ENCODE measurements at regions not wholly inside any gene's neighbourhood (a gene's known extent, or its start where the extent isn't known, plus 50 kb on each side); places are given as distances from the start of the nearest gene placed in this dataset.

- Histone ChIP-seq H3K27me3 (no peaks in the 10 kb centered on the region), H3K9me3 (no peaks in the 10 kb centered on the region), H3K27ac (no peak overlapping the region), H3K4me1 (no peaks in the 10 kb centered on the region), H3K36me3 (no peaks in the 10 kb centered on the region), H3K4me3 (no peak overlapping the region)
- WGBS = 71% methylated on average over 3 of the region's 3 CpGs
- no peak for DNase-seq (ENCODE audit: low spot score in 2 of 2)
- TF ChIP-seq POLR2AphosphoS5 (IDR thresholded peaks at IDR 0.05) (no peak), EP300 (IDR thresholded peaks at IDR 0.05) (no peak), POLR2A (IDR thresholded peaks at IDR 0.05) (no peak), CTCF (IDR thresholded peaks at IDR 0.05) (no peak)
Measured at GRCh38 chr6:130517444-130517931, 151.7 kb downstream of the TMEM200A start.

DNA sequence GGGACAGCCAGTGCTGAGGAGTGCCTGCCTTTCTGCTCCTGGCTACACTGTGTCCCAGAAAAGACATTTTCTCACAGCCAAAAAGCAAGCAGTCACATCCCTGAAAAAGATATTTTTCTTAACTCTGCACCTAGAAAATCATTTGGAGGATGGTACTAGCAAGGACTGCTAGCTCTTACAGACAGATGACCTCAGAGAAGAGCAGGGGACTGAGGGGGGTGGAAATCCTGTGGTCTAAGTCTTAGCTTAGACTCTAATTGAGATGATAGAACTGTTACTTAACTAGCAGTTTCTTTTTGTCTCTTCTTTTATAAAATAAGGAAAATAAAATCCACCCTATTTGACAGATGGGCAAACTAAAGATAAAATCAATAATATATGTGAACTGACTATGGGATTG lies 152.8 kb downstream of the TMEM200A start:
- no peak for DNase-seq (ENCODE audit: low spot score in 2 of 2)
- Histone ChIP-seq H3K36me3 (no peaks in the 10 kb centered on the region), H3K4me1 (no peaks in the 10 kb centered on the region), H3K27ac (no peak overlapping the region), H3K27me3 (no peaks in the 10 kb centered on the region), H3K9me3 (no peaks in the 10 kb centered on the region), H3K4me3 (no peak overlapping the region)
- no peak for TF ChIP-seq POLR2AphosphoS5 (IDR thresholded peaks at IDR 0.05)
- no peak for TF ChIP-seq EP300 (IDR thresholded peaks at IDR 0.05)
- TF ChIP-seq POLR2A (IDR thresholded peaks at IDR 0.05) = no peak
- no peak for TF ChIP-seq CTCF (IDR thresholded peaks at IDR 0.05)

- 66% methylated on average over 3 of the region's 3 CpGs for WGBS
Measured at GRCh38 chr6:130520221-130520620, 154.4 kb downstream of the TMEM200A start.

GRCh38 chr6:130520801-130521200 lies 155.0 kb downstream of the TMEM200A start:
- H3K27me3 ChIP-seq = no peaks in the 10 kb centered on the region
- 93% methylated on average over 3 of the region's 3 CpGs for WGBS

More at GRCh38 chr6:130520221-130520620, 154.4 kb downstream of the TMEM200A start:
- no peaks in the 10 kb centered on the region for H3K36me3 ChIP-seq
- H3K27me3 ChIP-seq = no peaks in the 10 kb centered on the region
- no peak overlapping the region for H3K4me3 ChIP-seq
- no peak for TF ChIP-seq EP300 (IDR thresholded peaks at IDR 0.05)
- no peak for TF ChIP-seq POLR2A (IDR thresholded peaks at IDR 0.05)
- no peak for TF ChIP-seq CTCF (IDR thresholded peaks at IDR 0.05)
- no peak for TF ChIP-seq POLR2AphosphoS5 (IDR thresholded peaks at IDR 0.05)
- DNase-seq (ENCODE audit: low spot score in 2 of 2) = no peak
- H3K9me3 ChIP-seq = no peaks in the 10 kb centered on the region
- H3K4me1 ChIP-seq = no peaks in the 10 kb centered on the region
- no peak overlapping the region for H3K27ac ChIP-seq

GRCh38 chr6:130524552-130524951 lies 158.7 kb downstream of the TMEM200A start:
- TF ChIP-seq EP300 (IDR thresholded peaks at IDR 0.05) (no peak), POLR2A (IDR thresholded peaks at IDR 0.05) (no peak), POLR2AphosphoS5 (IDR thresholded peaks at IDR 0.05) (no peak), CTCF (IDR thresholded peaks at IDR 0.05) (no peak)
- H3K4me1 ChIP-seq = no peaks in the 10 kb centered on the region
- 98% methylated on average over 5 of the region's 5 CpGs for WGBS
- H3K4me3 ChIP-seq = no peak overlapping the region
- DNase-seq (ENCODE audit: low spot score in 2 of 2) = no peak
- H3K9me3 ChIP-seq = no peaks in the 10 kb centered on the region
- no peaks in the 10 kb centered on the region for H3K27me3 ChIP-seq
- H3K36me3 ChIP-seq = no peaks in the 10 kb centered on the region
- H3K27ac ChIP-seq = no peak overlapping the region

More at GRCh38 chr6:130520801-130521200, 155.0 kb downstream of the TMEM200A start:
- no peaks in the 10 kb centered on the region for H3K36me3 ChIP-seq
- DNase-seq (ENCODE audit: low spot score in 2 of 2) = no peak
- H3K9me3 ChIP-seq = no peaks in the 10 kb centered on the region
- TF ChIP-seq POLR2AphosphoS5 (IDR thresholded peaks at IDR 0.05) (no peak), POLR2A (IDR thresholded peaks at IDR 0.05) (no peak), CTCF (IDR thresholded peaks at IDR 0.05) (no peak), EP300 (IDR thresholded peaks at IDR 0.05) (no peak)
- H3K4me3 ChIP-seq = no peak overlapping the region
- no peaks in the 10 kb centered on the region for H3K4me1 ChIP-seq
- H3K27ac ChIP-seq = no peak overlapping the region

Data from suprapubic skin (tissue), 4 donors.